OCI-LY7 (cell line): ENCODE measurements at regions not wholly inside any gene's neighbourhood (a gene's known extent, or its start where the extent isn't known, plus 50 kb on each side); places are given as distances from the start of the nearest gene placed in this dataset.

ENCODE experiments used
- BruUV-seq: library from RNA; stranded (reverse); fragments of 400-500 nt; replicated peaks from 2 replicates; lab custom pipeline; 2021; lab: Mats Ljungman, UMichigan
- CTCF ChIA-PET: fragments of 300-600 bp; sonication (Branson Sonifier 250); formaldehyde crosslinking; loops from one replicate; lab custom pipeline; 2022; ENCODE audit warnings: antibody characterized with exemption; ENCODE audit not compliant: unreplicated experiment; lab: Charles Lee
- POLR2A ChIA-PET: fragments of 300-600 bp; sonication (Branson Sonifier 250); formaldehyde crosslinking; loops from one replicate; lab custom pipeline; 2022; ENCODE audit warnings: antibody characterized with exemption; lab: Charles Lee
- DNase-seq: peaks from one replicate; pipeline ENCODE4 v3.0.0-alpha.2; 2015; ENCODE audit warnings: low spot score
- H2AFZ ChIP-seq: fragments of 200-600 bp; sonication (generic), shearing (Covaris generic); 2 replicates; pipeline ENCODE4 v1.6.1; 2014; ENCODE audit warnings: mild to moderate bottlenecking, antibody characterized with exemption, low read length, moderate library complexity
- H3K27ac ChIP-seq: fragments of 200-600 bp; sonication (generic); 2 replicates; pipeline ENCODE4 v1.5.1; 2014; ENCODE audit warnings: mixed run types, low read depth, mild to moderate bottlenecking, moderate library complexity, low read length, inconsistent platforms; ENCODE audit not compliant: poor library complexity, severe bottlenecking
- H3K36me3 ChIP-seq: fragments of 200-600 bp; sonication (generic); 2 replicates; pipeline ENCODE4 v1.6.1; 2014; ENCODE audit warnings: mild to moderate bottlenecking, antibody characterized with exemption, low read length, moderate library complexity, mixed read lengths; ENCODE audit not compliant: insufficient read depth
- H3K4me1 ChIP-seq: fragments of 200-600 bp; sonication (generic); 2 replicates; pipeline ENCODE4 v1.5.1; 2014; ENCODE audit warnings: mild to moderate bottlenecking, low read length; ENCODE audit not compliant: insufficient read depth, poor library complexity, severe bottlenecking
- H3K4me2 ChIP-seq: fragments of 200-600 bp; sonication (generic); 2 replicates; pipeline ENCODE4 v1.6.1; 2014; ENCODE audit warnings: mild to moderate bottlenecking, low read length
- H3K4me3 ChIP-seq: fragments of 200-600 bp; sonication (generic); 2 replicates; pipeline ENCODE4 v1.5.1; 2014; ENCODE audit warnings: mild to moderate bottlenecking, low read depth, low read length; ENCODE audit not compliant: poor library complexity, severe bottlenecking
- H3K79me2 ChIP-seq: fragments of 200-600 bp; sonication (generic); 2 replicates; pipeline ENCODE4 v1.6.1; 2016; ENCODE audit warnings: low read depth, mild to moderate bottlenecking, low read length, moderate library complexity, mixed read lengths; ENCODE audit not compliant: insufficient read depth
- H3K9me2 ChIP-seq: fragments of 200-600 bp; sonication (generic); 2 replicates; pipeline ENCODE4 v1.6.1; 2016; ENCODE audit warnings: mild to moderate bottlenecking, low read length, mixed read lengths; ENCODE audit not compliant: insufficient read depth
- H3K9me3 ChIP-seq: fragments of 200-600 bp; sonication (generic); 2 replicates; pipeline ENCODE4 v1.6.1; 2014; ENCODE audit warnings: mild to moderate bottlenecking, mixed run types, low read length, mixed read lengths
- H4K20me1 ChIP-seq: fragments of 200-600 bp; sonication (generic); 2 replicates; pipeline ENCODE4 v1.6.1; 2014; ENCODE audit warnings: mild to moderate bottlenecking, antibody characterized with exemption, low read length, moderate library complexity, mixed read lengths; ENCODE audit not compliant: insufficient read depth
- CTCF ChIP-seq: fragments of 200-600 bp; sonication (generic); conservative IDR thresholded peaks from 2 replicates; pipeline ENCODE4 v1.5.1; 2014; ENCODE audit warnings: mild to moderate bottlenecking, antibody characterized with exemption, low read length, moderate library complexity, mixed read lengths
- EZH2phosphoT487 ChIP-seq: fragments of 200-600 bp; sonication (generic); IDR thresholded peaks from 2 replicates; pipeline ENCODE4 v1.6.1; 2018; ENCODE audit warnings: low read depth, borderline replicate concordance, mild to moderate bottlenecking, mixed run types, antibody characterized with exemption, low read length, moderate library complexity, mixed read lengths
- intact Hi-C: fragments of 100-400 bp; cut with micrococcal nuclease; formaldehyde crosslinking; loops from one replicate; pipeline ENCODE4 v1.10.0; 2022; ENCODE audit not compliant: unreplicated experiment

- H4K20me1 ChIP-seq, result no peaks in the 10 kb centered on the region
- no peak for DNase-seq
- ChIA-PET POLR2A (no interaction called here), CTCF (no interaction called here)
- H3K79me2 ChIP-seq, result no peaks in the 10 kb centered on the region
- H3K4me1 ChIP-seq, result no peaks in the 10 kb centered on the region
- TF ChIP-seq EZH2phosphoT487, result no peak
- TF ChIP-seq CTCF, result no peak
- BruUV-seq, result no TSS peak
- intact Hi-C loops, result no loop called here
- H2AFZ ChIP-seq, result no peak overlapping the region
- H3K27ac ChIP-seq, result no peak overlapping the region
- H3K36me3 ChIP-seq, result no peaks in the 10 kb centered on the region
- H3K9me3 ChIP-seq, result no peaks in the 10 kb centered on the region
- no peak overlapping the region for H3K4me3 ChIP-seq
- H3K9me2 ChIP-seq, result no peaks in the 10 kb centered on the region
- H3K4me2 ChIP-seq, result no peak overlapping the region
These were observed 61.4 kb upstream of the TUNAR start for GRCh38 chr14:95815226-95815690.

- Histone ChIP-seq H3K9me2 (no peaks in the 10 kb centered on the region), H4K20me1 (no peaks in the 10 kb centered on the region), H3K27ac (no peak overlapping the region), H3K4me2 (no peak overlapping the region), H3K79me2 (no peaks in the 10 kb centered on the region), H3K36me3 (no peaks in the 10 kb centered on the region), H3K4me3 (no peak overlapping the region), H3K9me3 (no peaks in the 10 kb centered on the region), H2AFZ (no peak overlapping the region), H3K4me1 (no peaks in the 10 kb centered on the region)
- ChIA-PET CTCF (no interaction called here), POLR2A (no interaction called here)
- no peak for TF ChIP-seq CTCF
- TF ChIP-seq EZH2phosphoT487, result no peak
- BruUV-seq, result no TSS peak
- intact Hi-C loops, result no loop called here
- DNase-seq, result no peak
These were observed 62.0 kb upstream of the TUNAR start for GRCh38 chr14:95814363-95815225.

GRCh38 chr14:95811813-95812212 is 64.8 kb upstream of the TUNAR start:
- no TSS peak for BruUV-seq

More at GRCh38 chr14:95811813-95812212, 64.8 kb upstream of the TUNAR start:
- POLR2A ChIA-PET, result interaction anchor here (0.6 to 1.4 kb wide), 2 partner anchors 10 to 171 kb away, joined by 3 to 4 read pairs; no protein-coding TSS in a partner anchor
- H3K36me3 ChIP-seq, result no peaks in the 10 kb centered on the region
- no peak overlapping the region for H2AFZ ChIP-seq
- CTCF ChIA-PET, result no interaction called here
- DNase-seq, result no peak
- H3K4me1 ChIP-seq, result no peaks in the 10 kb centered on the region
- no peak overlapping the region for H3K27ac ChIP-seq
- no peaks in the 10 kb centered on the region for H3K9me2 ChIP-seq
- TF ChIP-seq CTCF, result no peak
- no peak for TF ChIP-seq EZH2phosphoT487
- peaks cover 7% of the 10 kb centered on the region for H3K9me3 ChIP-seq
- H3K4me2 ChIP-seq, result no peak overlapping the region
- H3K79me2 ChIP-seq, result no peaks in the 10 kb centered on the region
- no peaks in the 10 kb centered on the region for H4K20me1 ChIP-seq
- H3K4me3 ChIP-seq, result no peak overlapping the region
- intact Hi-C loops, result no loop called here
